ENCODE measurements at regions not wholly inside any gene's neighbourhood (a gene's known extent, or its start where the extent isn't known, plus 50 kb on each side); places are given as distances from the start of the nearest gene placed in this dataset.
"Not testable (repeated sequence)": the region's sequence is repeated elsewhere in the genome, so short reads cannot be mapped to it uniquely, and the experiment has no call there.

DNA sequence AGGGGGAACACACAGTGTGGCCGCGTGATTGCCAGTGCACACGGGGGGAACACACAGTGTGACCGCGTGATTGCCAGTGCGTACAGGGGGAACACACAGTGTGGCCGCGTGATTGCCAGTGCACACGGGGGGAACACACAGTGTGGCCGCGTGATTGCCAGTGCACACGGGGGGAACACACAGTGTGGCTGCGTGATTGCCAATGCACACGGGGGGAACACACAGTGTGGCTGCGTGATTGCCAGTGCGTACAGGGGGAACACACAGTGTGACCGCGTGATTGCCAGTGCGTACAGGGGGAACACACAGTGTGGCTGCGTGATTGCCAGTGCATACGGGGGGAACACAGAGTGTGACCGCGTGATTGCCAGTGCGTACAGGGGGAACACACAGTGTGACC lies 140.3 kb downstream of the RTP5 start:
- DNase-seq = not testable (repeated sequence)

DNA sequence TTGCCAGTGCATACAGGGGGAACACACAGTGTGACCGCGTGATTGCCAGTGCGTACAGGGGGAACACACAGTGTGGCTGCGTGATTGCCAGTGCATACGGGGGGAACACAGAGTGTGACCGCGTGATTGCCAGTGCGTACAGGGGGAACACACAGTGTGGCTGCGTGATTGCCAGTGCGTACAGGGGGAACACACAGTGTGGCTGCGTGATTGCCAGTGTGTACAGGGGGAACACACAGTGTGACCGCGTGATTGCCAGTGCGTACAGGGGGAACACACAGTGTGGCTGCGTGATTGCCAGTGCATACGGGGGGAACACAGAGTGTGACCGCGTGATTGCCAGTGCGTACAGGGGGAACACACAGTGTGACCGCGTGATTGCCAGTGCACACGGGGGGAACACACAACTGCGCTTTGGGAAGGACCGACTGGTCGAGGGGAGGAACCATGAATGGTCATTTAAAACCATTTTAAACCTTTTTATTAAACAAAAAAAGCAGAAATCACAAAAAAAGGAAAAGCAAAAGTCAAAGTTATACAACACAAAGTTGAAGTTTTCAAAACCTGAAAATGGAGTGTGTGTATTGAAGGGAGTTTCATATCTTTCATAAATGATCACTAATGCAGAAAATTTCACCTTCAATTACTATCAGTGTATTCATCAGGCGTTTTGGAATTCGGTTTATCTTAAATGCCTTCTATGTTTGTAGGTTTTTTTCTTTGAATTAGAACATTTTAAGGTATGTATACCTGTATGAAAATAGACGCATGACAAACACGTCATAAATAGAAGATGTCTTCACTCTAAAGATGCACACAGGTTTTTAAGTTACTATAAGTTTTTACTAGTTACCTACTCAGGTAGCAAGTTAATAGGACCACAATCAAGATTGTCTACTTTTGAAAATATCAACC lies 141.0 kb downstream of the RTP5 start:
- not testable (repeated sequence) for DNase-seq

- DNase-seq = peak; percentile 40
These were observed 141.6 kb downstream of the RTP5 start for GRCh38 chr2:242011167-242011513.

DNA sequence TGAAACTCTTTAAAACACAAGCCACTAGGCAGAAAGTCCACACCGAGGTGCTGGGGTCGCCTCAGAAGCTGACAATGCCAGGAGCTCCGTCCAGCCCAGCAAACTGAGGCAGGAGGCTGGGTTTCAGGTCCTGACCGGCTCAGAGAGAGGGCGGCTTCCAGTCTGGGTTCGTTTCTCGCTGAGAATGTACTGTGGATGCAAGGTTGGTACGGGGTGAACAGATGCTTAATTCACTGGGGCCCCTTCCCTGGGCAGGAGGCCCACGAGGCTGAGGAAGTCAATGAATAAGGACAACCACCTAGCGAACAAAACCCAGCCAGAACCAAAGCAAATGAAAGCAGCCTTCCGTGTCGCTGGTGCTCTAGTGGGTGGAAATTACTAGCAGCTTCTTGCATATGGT lies 142.0 kb downstream of the RTP5 start:
- no peak for DNase-seq

GRCh38 chr2:242011991-242012764 lies 142.6 kb downstream of the RTP5 start:
- no peak for DNase-seq

- DNase-seq = no peak
These were observed 143.6 kb downstream of the RTP5 start for GRCh38 chr2:242012956-242013764.

GRCh38 chr2:242013771-242014170 lies 144.2 kb downstream of the RTP5 start:
- no peak for DNase-seq

DNA sequence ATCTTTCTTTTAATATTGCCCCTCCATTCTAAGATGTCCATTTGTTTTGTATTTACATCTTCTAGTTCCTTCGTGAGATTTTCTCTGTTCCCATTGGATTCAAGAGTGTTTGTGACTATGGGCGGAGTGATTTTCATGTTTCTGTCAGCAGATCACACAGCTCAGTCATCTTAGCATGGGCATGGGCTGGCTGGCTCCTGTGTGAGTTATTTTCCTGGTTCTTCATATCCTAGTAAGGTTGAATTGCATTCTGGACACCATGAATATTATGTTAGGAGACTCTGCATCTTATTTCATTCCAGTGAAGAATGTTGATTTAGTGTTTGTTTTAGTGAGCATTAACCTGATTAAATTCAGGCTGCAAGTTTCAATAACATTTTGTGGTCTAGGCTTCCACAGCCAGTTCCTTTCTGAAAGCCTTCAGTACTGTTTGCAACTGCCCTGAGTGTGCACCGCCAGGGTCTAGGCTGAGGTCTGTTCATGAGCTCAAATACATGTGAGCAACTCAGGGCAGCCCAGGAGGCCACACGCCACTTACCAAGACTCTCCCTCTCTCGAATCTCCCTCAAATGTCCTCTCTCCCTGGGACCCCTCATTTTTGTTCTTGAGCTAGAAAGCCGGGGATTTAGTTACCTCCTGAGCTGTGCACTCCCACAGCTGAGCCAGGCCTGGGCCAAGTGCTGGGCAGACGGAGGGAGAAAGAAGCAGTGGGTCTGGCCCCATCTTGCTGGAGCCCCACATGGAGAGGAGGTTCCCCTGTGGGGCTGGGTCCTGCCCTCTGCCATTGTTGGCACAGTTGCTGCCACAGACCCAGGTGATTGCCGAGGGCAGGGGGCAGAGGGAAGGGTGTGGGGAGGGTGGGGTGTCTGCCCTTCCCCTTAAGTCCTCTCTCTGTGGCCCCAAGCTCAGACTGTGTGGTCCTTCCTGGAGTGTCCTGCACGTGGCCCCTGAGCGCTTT lies 145.9 kb downstream of the RTP5 start:
- DNase-seq = no peak

GRCh38 chr2:242017086-242017485 lies 147.6 kb downstream of the RTP5 start:
- DNase-seq = no peak

GRCh38 chr2:242018416-242018815 lies 148.9 kb downstream of the RTP5 start:
- DNase-seq = not testable (repeated sequence)

- DNase-seq = no peak
These were observed 149.8 kb downstream of the RTP5 start for GRCh38 chr2:242019344-242019743.

DNA sequence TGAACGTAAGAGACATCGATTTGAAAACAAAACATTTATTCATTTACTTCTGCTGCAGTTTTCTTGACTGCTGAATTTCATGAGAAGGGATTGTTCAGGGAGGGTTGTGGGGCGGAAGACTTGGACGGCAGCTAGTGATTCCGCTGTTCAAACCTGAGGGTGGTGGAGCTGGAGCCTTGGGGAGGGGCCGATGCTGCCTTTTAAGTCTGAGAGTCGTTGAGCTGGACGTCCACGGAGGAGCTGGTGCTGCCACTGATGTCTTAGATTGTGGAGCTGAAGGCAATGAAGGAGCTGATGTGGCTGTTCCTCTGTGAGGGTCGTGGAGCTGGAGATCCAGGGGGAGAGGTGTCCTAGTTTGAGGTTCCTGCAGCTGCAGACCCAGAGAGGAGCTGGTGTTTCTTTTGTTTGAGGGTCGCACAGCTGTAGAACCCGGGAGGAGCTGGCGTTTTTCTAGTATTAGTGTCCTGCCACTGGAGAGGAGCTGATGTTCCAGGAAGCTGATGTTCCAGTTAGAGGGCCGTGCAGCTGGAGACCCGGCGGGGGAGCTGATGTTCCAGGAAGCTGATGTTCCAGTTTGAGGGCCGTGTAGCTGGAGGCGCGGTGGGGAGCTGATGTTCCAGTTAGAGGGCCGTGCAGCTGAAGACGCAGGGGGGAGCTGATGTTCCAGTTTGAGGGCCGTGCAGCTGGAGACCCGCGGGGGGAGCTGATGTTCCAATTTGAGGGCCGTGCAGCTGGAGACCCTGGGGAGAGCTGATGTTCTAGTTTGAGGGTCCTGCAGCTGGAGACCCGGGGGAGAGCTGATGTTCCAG lies 150.9 kb downstream of the RTP5 start:
- DNase-seq = no peak

DNA sequence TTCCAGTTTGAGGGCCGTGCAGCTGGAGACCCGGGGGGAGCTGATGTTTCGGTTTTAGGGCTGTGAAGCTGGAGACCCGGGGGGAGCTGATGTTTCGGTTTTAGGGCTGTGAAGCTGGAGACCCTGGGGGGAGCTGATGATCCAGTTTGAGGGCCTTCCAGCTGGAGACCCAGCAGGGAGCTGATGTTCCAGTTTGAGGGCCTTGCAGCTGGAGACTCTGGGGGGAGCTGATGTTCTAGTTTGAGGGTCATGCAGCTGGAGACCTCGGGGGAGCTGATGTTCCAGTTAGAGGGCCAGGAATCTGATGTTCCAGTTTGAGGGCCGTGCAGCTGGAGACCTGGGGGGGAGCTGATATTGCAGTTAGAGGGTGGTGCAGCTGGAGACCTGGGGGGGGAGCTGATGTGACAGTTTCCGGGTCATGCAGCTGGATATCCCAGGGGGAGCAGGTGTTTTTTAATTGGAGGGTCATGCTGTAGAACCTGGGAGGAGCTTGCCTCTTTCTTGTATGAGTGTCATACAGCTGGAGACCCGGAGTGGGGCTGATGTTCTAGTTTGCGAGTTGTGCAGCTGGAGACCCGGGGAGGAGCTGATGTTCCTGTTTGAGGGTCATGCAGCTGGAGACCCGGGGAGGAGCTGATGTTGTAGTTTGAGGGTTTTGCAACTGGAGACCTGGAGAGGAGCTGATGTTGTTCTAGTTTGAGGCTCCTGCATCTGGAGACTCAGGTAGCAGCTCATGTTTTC lies 153.2 kb downstream of the RTP5 start:
- DNase-seq = no peak

GRCh38 chr2:242024751-242025355 lies 155.3 kb downstream of the RTP5 start:
- DNase-seq = no peak

DNA sequence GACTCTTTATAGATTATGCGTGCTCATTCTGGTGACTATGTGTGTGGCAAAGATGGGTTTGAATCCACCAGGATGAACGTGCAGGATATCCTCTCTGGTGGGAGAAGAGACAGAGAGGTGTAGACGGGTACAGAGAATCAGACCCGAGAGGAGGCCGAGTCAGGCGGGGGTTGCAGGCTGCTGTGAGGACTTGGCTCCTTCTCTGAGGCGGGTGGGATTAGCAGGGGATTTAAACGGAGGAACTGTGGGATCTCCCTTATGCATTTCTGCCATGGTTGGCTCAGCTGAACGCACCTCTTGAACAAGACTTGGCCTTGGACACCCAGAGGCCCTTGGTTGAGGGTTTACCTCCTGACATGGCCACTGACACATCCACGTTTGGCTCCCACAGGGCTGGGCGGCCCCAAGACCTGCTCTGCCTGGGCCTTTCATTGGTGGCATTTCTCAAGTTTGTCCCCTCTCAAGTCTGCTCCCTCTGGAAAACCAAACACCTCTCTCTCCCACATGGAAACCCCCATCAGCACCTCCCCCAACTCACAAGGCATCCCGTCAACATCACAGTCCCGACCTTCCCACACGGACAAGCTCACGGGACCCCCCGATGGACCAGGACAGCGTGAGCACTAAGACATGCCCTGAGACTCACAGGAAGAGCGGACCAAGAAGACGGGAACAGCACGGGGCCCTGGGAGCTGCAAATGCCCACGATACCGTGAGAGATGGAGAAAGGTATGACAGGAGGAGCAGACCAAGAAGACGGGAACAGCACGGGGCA lies 158.3 kb downstream of the RTP5 start:
- DNase-seq = no peak

DNA sequence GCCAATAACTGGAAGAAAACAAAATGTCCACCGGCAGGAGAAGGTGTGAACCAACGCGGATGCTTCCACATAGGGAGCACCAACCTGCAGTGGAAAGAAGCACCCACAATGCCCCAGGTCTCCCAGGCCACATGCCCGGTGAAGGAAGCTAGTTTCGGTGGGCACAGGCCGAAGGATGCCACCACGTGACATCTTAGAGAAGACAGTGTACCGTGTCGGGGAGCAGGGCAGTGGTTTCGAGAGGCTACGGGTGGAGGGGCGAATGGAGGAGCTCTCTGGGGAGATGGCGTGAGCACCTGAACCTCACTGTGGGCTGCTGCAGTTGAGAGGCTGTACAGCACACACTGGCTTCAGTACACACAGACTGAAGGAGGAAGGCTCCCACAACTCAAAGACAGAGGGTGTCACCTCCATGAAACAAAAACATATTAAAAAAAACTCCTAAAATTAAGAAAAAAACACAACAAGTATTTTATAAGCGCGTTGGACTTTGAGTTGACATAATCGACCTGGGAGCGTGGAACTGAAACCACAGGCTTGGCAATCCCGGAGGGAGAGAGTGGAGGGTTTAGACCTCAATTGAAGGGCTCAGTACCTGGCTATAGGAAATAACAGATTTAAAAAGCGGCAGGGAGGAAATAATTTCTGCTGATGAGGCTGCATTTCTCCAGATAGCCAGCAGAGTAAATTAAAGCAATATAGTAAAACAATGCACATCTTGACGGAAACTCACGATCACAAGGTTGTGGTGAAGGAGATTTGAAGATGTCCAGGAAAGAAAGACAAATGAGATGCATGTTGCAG lies 160.1 kb downstream of the RTP5 start:
- DNase-seq = no peak

GRCh38 chr2:242030226-242030575 lies 160.7 kb downstream of the RTP5 start:
- no peak for DNase-seq

- no peak for DNase-seq
These were observed 161.3 kb downstream of the RTP5 start for GRCh38 chr2:242030858-242031257.
